ENCODE measurements at regions not wholly inside any gene's neighbourhood (a gene's known extent, or its start where the extent isn't known, plus 50 kb on each side); places are given as distances from the start of the nearest gene placed in this dataset.

DNA sequence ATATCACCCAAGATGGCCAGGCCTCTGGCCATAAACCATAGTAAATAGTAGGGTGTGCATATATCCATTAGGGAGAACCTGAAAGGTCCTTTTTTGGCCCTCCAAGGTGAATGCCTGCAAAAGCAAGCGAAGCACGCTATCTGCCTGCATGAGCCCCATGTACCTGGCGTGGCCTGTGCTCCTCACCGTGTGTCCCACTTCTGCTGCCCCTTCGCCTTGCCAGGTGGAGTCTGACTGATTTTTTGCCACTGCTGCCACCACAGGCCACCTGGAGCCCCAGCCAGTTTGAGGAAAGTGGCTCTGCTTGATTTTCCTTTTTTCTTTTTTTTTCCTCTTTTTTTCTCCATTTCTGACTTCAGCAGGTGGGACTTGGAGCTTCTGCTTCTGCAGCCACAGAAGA lies 139.7 kb downstream of the SNRPN start:
- BruUV-seq (replicated peaks) = no TSS peak
- no peak overlapping the region for H3K18ac ChIP-seq (ENCODE audit: low read depth, low read length)
- H3K79me1 ChIP-seq (ENCODE audit: low read depth in 1 of 2, low read length in 2 of 2) = no peaks in the 10 kb centered on the region; a peak in 1 of 4 replicates
- no peak overlapping the region for H2BK15ac ChIP-seq (ENCODE audit: low read depth, low read length)
- DNase-seq = no peak
- peaks cover 66% of the 10 kb centered on the region for H3K36me3 ChIP-seq (ENCODE audit: control insufficient read depth, insufficient read depth, low read length)
- H2BK5ac ChIP-seq (ENCODE audit: low read depth, low read length, poor library complexity, severe bottlenecking) = no peak overlapping the region
- no peaks in the 10 kb centered on the region for H3K4me1 ChIP-seq (ENCODE audit: control insufficient read depth, insufficient read depth, low read length)
- H2BK20ac ChIP-seq (ENCODE audit: low read depth, low read length) = no peak overlapping the region
- H3K4me3 ChIP-seq (ENCODE audit: insufficient read depth, low read depth, low read length) = no peak overlapping the region
- H3K14ac ChIP-seq (replicated peaks; ENCODE audit: low read depth, low read length) = no peak overlapping the region
- H4K20me1 ChIP-seq (ENCODE audit: insufficient read depth, low read length) = no peaks in the 10 kb centered on the region
- in situ Hi-C loops (cut with MboI; ENCODE audit: low sequenced_read_pairs) (no loop called here), dilution Hi-C loops (cut with HindIII; ENCODE audit: low sequenced_read_pairs, unreplicated experiment) (no loop called here), intact Hi-C loops (cut with micrococcal nuclease) (loop anchor here (10.0 kb wide), 1 partner anchor 60 kb away; no protein-coding TSS in a partner anchor)
- H3K4ac ChIP-seq (ENCODE audit: low read depth, low read length) = no peak overlapping the region
- peaks cover 30% of the 10 kb centered on the region for H3K9me3 ChIP-seq (ENCODE audit: control insufficient read depth, insufficient read depth, low read length)
- no peaks in the 10 kb centered on the region for H3K9me1 ChIP-seq (ENCODE audit: insufficient read depth, low read length)
- H4K5ac ChIP-seq (ENCODE audit: low read depth, low read length) = no peak overlapping the region
- 90% methylated on average over 2 of the region's 5 CpGs; no CpG with 5 or more reads in 1 of the 2 experiments for WGBS, 2 experiments (ENCODE audit: extremely low coverage in 2 of 2, insufficient read length in 1 of 2)
- H3K4me2 ChIP-seq (ENCODE audit: low read depth, low read length) = no peak overlapping the region
- no peak overlapping the region for H2AFZ ChIP-seq (replicated peaks; ENCODE audit: low read length, poor library complexity)
- ChIA-PET POLR2A (ENCODE audit: unreplicated experiment) (no interaction called here), CTCF (no interaction called here)
- no peak for ATAC-seq (ENCODE audit: low read depth)
- no peak overlapping the region for H2AK5ac ChIP-seq (ENCODE audit: low read depth, low read length)
- H3K9ac ChIP-seq (ENCODE audit: low read depth, low read length) = no peak overlapping the region
- no peaks in the 10 kb centered on the region for H3K27me3 ChIP-seq (ENCODE audit: control insufficient read depth, insufficient read depth, low read length)
- H3K56ac ChIP-seq (ENCODE audit: extremely low read depth, insufficient read depth, low read length) = no peak overlapping the region
- TF ChIP-seq NFE2L2 (IDR thresholded peaks at IDR 0.05; ENCODE audit: low read depth, low read length) = no peak
- TF ChIP-seq, protein P1, sequence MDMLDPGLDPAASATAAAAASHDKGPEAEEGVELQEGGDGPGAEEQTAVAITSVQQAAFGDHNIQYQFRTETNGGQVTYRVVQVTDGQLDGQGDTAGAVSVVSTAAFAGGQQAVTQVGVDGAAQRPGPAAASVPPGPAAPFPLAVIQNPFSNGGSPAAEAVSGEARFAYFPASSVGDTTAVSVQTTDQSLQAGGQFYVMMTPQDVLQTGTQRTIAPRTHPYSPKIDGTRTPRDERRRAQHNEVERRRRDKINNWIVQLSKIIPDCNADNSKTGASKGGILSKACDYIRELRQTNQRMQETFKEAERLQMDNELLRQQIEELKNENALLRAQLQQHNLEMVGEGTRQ (IDR thresholded peaks at IDR 0.05; ENCODE audit: low read depth, low read length) = no peak
- no peak for TF ChIP-seq FOS (IDR thresholded peaks at IDR 0.05; ENCODE audit: low read depth, low read length)
- no peak for TF ChIP-seq BHLHE40 (IDR thresholded peaks at IDR 0.05; ENCODE audit: low read depth, low read length)
- no peak for TF ChIP-seq MAZ (IDR thresholded peaks at IDR 0.05; ENCODE audit: borderline replicate concordance, low read depth, low read length)
- TF ChIP-seq CTCF (conservative IDR thresholded peaks at IDR 0.05; ENCODE audit: low read depth, low read length) = no peak
- no peak for TF ChIP-seq SMC3 (IDR thresholded peaks at IDR 0.05; ENCODE audit: low read depth, low read length)
- no peak for TF ChIP-seq RAD21 (IDR thresholded peaks at IDR 0.05; ENCODE audit: low read length)
- TF ChIP-seq POLR2A (IDR thresholded peaks at IDR 0.05; ENCODE audit: low read depth, low read length) = no peak
- TF ChIP-seq, protein P2, sequence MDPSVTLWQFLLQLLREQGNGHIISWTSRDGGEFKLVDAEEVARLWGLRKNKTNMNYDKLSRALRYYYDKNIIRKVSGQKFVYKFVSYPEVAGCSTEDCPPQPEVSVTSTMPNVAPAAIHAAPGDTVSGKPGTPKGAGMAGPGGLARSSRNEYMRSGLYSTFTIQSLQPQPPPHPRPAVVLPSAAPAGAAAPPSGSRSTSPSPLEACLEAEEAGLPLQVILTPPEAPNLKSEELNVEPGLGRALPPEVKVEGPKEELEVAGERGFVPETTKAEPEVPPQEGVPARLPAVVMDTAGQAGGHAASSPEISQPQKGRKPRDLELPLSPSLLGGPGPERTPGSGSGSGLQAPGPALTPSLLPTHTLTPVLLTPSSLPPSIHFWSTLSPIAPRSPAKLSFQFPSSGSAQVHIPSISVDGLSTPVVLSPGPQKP (IDR thresholded peaks at IDR 0.05; ENCODE audit: borderline replicate concordance, low read depth, low read length) = no peak
- TF ChIP-seq MAFK (IDR thresholded peaks at IDR 0.05; ENCODE audit: low read depth, low read length) = no peak
- TF ChIP-seq MXI1 (IDR thresholded peaks at IDR 0.05; ENCODE audit: borderline replicate concordance, low read depth, low read length) = no peak
- no peak for TF ChIP-seq CEBPB (IDR thresholded peaks at IDR 0.05; ENCODE audit: low read depth, low read length)
- TF ChIP-seq CHD1 (IDR thresholded peaks at IDR 0.05; ENCODE audit: low read depth, low read length) = no peak
- no peak for TF ChIP-seq RCOR1 (IDR thresholded peaks at IDR 0.05; ENCODE audit: insufficient replicate concordance, low read length)
- TF ChIP-seq RFX5 (IDR thresholded peaks at IDR 0.05; ENCODE audit: low read depth, low read length) = no peak
- no peak overlapping the region for H2AK9ac ChIP-seq (replicated peaks; ENCODE audit: low read depth, low read length, poor library complexity)
- H3K23ac ChIP-seq (ENCODE audit: low read depth, low read length) = no peak overlapping the region
- H2BK120ac ChIP-seq (ENCODE audit: low read depth, low read length) = no peak overlapping the region
- no peak overlapping the region for H4K8ac ChIP-seq (ENCODE audit: low read depth in 2 of 2, low read length in 2 of 2)
- H3K27ac ChIP-seq (ENCODE audit: insufficient read depth, low read length) = no peak overlapping the region
- H4K91ac ChIP-seq (ENCODE audit: insufficient read depth, low read depth, low read length) = no peak overlapping the region
